ENCODE measurements at regions not wholly inside any gene's neighbourhood (a gene's known extent, or its start where the extent isn't known, plus 50 kb on each side); places are given as distances from the start of the nearest gene placed in this dataset.

- DNase-seq: no peak
- no peak for TF ChIP-seq CTCF (IDR thresholded peaks at IDR 0.05)
- H3K27ac Mint-ChIP-seq: no peak overlapping the region
- no peak overlapping the region for H3K4me3 Mint-ChIP-seq
- no peaks in the 10 kb centered on the region for H3K9me3 Mint-ChIP-seq
- no peaks in the 10 kb centered on the region for H3K36me3 Mint-ChIP-seq (ENCODE audit: low read depth)
- peaks cover 48% of the 10 kb centered on the region for H3K4me1 Mint-ChIP-seq
- H3K27me3 Mint-ChIP-seq (ENCODE audit: low read depth, poor library complexity): no peaks in the 10 kb centered on the region
Observed at GRCh38 chr2:18913512-18913911, 324.1 kb upstream of the NT5C1B start.

- peaks cover 3% of the 10 kb centered on the region for H3K9me3 Mint-ChIP-seq
- DNase-seq: no peak
- H3K27me3 Mint-ChIP-seq (ENCODE audit: low read depth, poor library complexity): no peaks in the 10 kb centered on the region
- no peak for TF ChIP-seq CTCF (IDR thresholded peaks at IDR 0.05)
- H3K4me1 Mint-ChIP-seq: peaks cover 53% of the 10 kb centered on the region
- no peak overlapping the region for H3K4me3 Mint-ChIP-seq
- H3K36me3 Mint-ChIP-seq (ENCODE audit: low read depth): peaks cover 6% of the 10 kb centered on the region
- no peak overlapping the region for H3K27ac Mint-ChIP-seq
Observed at GRCh38 chr2:18912225-18912888, 323.0 kb upstream of the NT5C1B start.

- peaks cover 15% of the 10 kb centered on the region for H3K36me3 Mint-ChIP-seq (ENCODE audit: low read depth)
- DNase-seq: no peak
- no peaks in the 10 kb centered on the region for H3K27me3 Mint-ChIP-seq (ENCODE audit: low read depth, poor library complexity)
- H3K27ac Mint-ChIP-seq: no peak overlapping the region
- peaks cover 55% of the 10 kb centered on the region for H3K4me1 Mint-ChIP-seq
- peaks cover 13% of the 10 kb centered on the region for H3K9me3 Mint-ChIP-seq
- H3K4me3 Mint-ChIP-seq: no peak overlapping the region
- TF ChIP-seq CTCF (IDR thresholded peaks at IDR 0.05): no peak
Observed at GRCh38 chr2:18911416-18911815, 322.0 kb upstream of the NT5C1B start.

- no peak for TF ChIP-seq CTCF (IDR thresholded peaks at IDR 0.05)
- Mint-ChIP-seq H3K27me3 (ENCODE audit: low read depth, poor library complexity) (no peaks in the 10 kb centered on the region), H3K4me1 (peaks cover 51% of the 10 kb centered on the region), H3K27ac (no peak overlapping the region), H3K9me3 (peaks cover 18% of the 10 kb centered on the region), H3K36me3 (ENCODE audit: low read depth) (peaks cover 21% of the 10 kb centered on the region), H3K4me3 (no peak overlapping the region)
- no peak for DNase-seq
Observed at GRCh38 chr2:18910843-18911242, 321.5 kb upstream of the NT5C1B start.

- Mint-ChIP-seq H3K9me3 (peaks cover 31% of the 10 kb centered on the region), H3K4me3 (no peak overlapping the region), H3K4me1 (peaks cover 39% of the 10 kb centered on the region), H3K36me3 (ENCODE audit: low read depth) (peaks cover 28% of the 10 kb centered on the region), H3K27ac (no peak overlapping the region), H3K27me3 (ENCODE audit: low read depth, poor library complexity) (no peaks in the 10 kb centered on the region)
- no peak for DNase-seq
- no peak for TF ChIP-seq CTCF (IDR thresholded peaks at IDR 0.05)
Observed at GRCh38 chr2:18907937-18908336, 318.6 kb upstream of the NT5C1B start.

- no peak overlapping the region for H3K4me3 Mint-ChIP-seq
- no peak for TF ChIP-seq CTCF (IDR thresholded peaks at IDR 0.05)
- peaks cover 38% of the 10 kb centered on the region for H3K4me1 Mint-ChIP-seq
- H3K36me3 Mint-ChIP-seq (ENCODE audit: low read depth): peaks cover 28% of the 10 kb centered on the region
- DNase-seq: no peak
- H3K9me3 Mint-ChIP-seq: peaks cover 31% of the 10 kb centered on the region
- H3K27ac Mint-ChIP-seq: no peak overlapping the region
- no peaks in the 10 kb centered on the region for H3K27me3 Mint-ChIP-seq (ENCODE audit: low read depth, poor library complexity)
Observed at GRCh38 chr2:18907508-18907907, 318.1 kb upstream of the NT5C1B start.

Data from nephron progenitor cell (in vitro differentiated cells).